SK-N-SH (cell line): ENCODE measurements at regions not wholly inside any gene's neighbourhood (a gene's known extent, or its start where the extent isn't known, plus 50 kb on each side); places are given as distances from the start of the nearest gene placed in this dataset.

Experiments used
- CTCF ChIA-PET: fragments of 300-600, 350-600 bp; formaldehyde crosslinking; extraction: SDS; loops from one replicate; lab custom pipeline; 2021; lab: Yijun Ruan, JAX
- POLR2A ChIA-PET: fragments of 350-600 bp; sonication (Branson Sonifier 250); formaldehyde crosslinking; extraction: SDS; loops from one replicate; lab custom pipeline; 2020; ENCODE audit warnings: antibody characterized with exemption, inconsistent platforms; lab: Yijun Ruan, JAX
- DNase-seq: peaks from one replicate; pipeline ENCODE4 v3.0.0; 2012
- H2AFZ ChIP-seq: fragments of 200-600 bp; sonication (generic); 2 replicates; pipeline ENCODE4 v1.8.1; 2016; ENCODE audit warnings: antibody characterized with exemption, mild to moderate bottlenecking, low read depth
- H3F3A ChIP-seq: fragments of 200-600 bp; sonication (generic); replicated peaks from 2 replicates; pipeline ENCODE3; 2016; ENCODE audit warnings: antibody characterized with exemption, mild to moderate bottlenecking; ENCODE audit not compliant: insufficient read depth
- H3K27ac ChIP-seq, 2 experiments: fragments of 200-500 bp in 1 of 2; fragments of 200-600 bp in 1 of 2; sonication (Bioruptor generic) in 1 of 2; sonication (generic), shearing (Covaris generic) in 1 of 2; 2 replicates each; pipeline versions ENCODE4 v1.5.1 to v1.6.1; 2014 to 2016; ENCODE audit warnings: low read depth in 2 of 2, inconsistent platforms in 1 of 2, low read length in 1 of 2, mild to moderate bottlenecking in 1 of 2, mixed read lengths in 1 of 2
- H3K27me3 ChIP-seq: fragments of 200-600 bp; sonication (generic), shearing (Covaris generic); 2 replicates; pipeline ENCODE4 v1.6.1; 2016; ENCODE audit warnings: mixed run types; ENCODE audit not compliant: insufficient read depth
- H3K36me3 ChIP-seq, 2 experiments: fragments of 200-500 bp in 1 of 2; fragments of 200-600 bp in 1 of 2; sonication (Bioruptor generic) in 1 of 2; sonication (generic) in 1 of 2; replicated peaks in 1 of 2; 2 replicates each; pipeline versions ENCODE3 to v1.5.1; 2014 to 2016; ENCODE audit warnings: low read length in 1 of 2, mild to moderate bottlenecking in 1 of 2; ENCODE audit not compliant: insufficient read depth in 2 of 2, control insufficient read depth in 1 of 2
- H3K4me1 ChIP-seq, 2 experiments: fragments of 200-500 bp in 1 of 2; fragments of 200-600 bp in 1 of 2; sonication (Bioruptor generic) in 1 of 2; sonication (generic), shearing (Covaris generic) in 1 of 2; 2 replicates each; pipeline versions ENCODE4 v1.5.1 to v1.6.1; 2014 to 2016; ENCODE audit warnings: low read depth in 1 of 2, low read length in 1 of 2, mixed run types in 1 of 2; ENCODE audit not compliant: insufficient read depth in 2 of 2, control insufficient read depth in 1 of 2
- H3K4me2 ChIP-seq: fragments of 200-600 bp; sonication (generic), shearing (Covaris generic); 2 replicates; pipeline ENCODE4 v1.6.1; 2017; ENCODE audit warnings: mixed run types
- H3K4me3 ChIP-seq, 2 experiments: fragments of 200-500 bp in 1 of 2; fragments of 200-600 bp in 1 of 2; sonication (Bioruptor generic) in 1 of 2; sonication (generic), shearing (Covaris generic) in 1 of 2; 2 replicates each; pipeline versions ENCODE4 v1.5.1 to v1.8.1; 2014 to 2016; ENCODE audit warnings: low read depth in 2 of 2, inconsistent platforms in 1 of 2, low read length in 1 of 2, mild to moderate bottlenecking in 1 of 2, mixed read lengths in 1 of 2, moderate library complexity in 1 of 2
- H3K79me2 ChIP-seq: fragments of 200-600 bp; sonication (generic); 2 replicates; pipeline ENCODE4 v1.8.1; 2017; ENCODE audit warnings: mild to moderate bottlenecking; ENCODE audit not compliant: insufficient read depth
- H3K9ac ChIP-seq: fragments of 200-600 bp; sonication (generic); 2 replicates; pipeline ENCODE4 v1.6.1; 2017; ENCODE audit warnings: mixed run types
- H3K9me2 ChIP-seq: fragments of 200-600 bp; sonication (generic); 2 replicates; pipeline ENCODE4 v1.6.1; 2017; ENCODE audit warnings: mixed run types
- H3K9me3 ChIP-seq: fragments of 200-600 bp; sonication (generic); 2 replicates; pipeline ENCODE4 v1.6.1; 2017; ENCODE audit warnings: mixed run types, mild to moderate bottlenecking, moderate library complexity
- H4K20me1 ChIP-seq: fragments of 200-600 bp; sonication (generic); 2 replicates; pipeline ENCODE4 v1.6.1; 2017; ENCODE audit warnings: mild to moderate bottlenecking, mixed run types; ENCODE audit not compliant: insufficient read depth
- EP300 ChIP-seq, 2 experiments: IDR thresholded peaks; 2 replicates each; pipeline versions ENCODE4 v1.4.0 to v1.6.1; 2012; ENCODE audit warnings: borderline replicate concordance in 1 of 2, low read depth in 1 of 2, low read length in 1 of 2
- FOXJ3 ChIP-seq: sonication (generic); formaldehyde crosslinking; IDR thresholded peaks from 2 replicates; pipeline ENCODE4 v1.5.1; 2020; ENCODE audit warnings: mild to moderate bottlenecking, missing genetic modification reagents
- GATA2 ChIP-seq: sonication (generic); formaldehyde crosslinking; IDR thresholded peaks from 2 replicates; pipeline ENCODE4 v1.5.0; 2020; ENCODE audit warnings: mild to moderate bottlenecking, missing genetic modification reagents
- JUND ChIP-seq: IDR thresholded peaks from 2 replicates; pipeline ENCODE4 v1.4.0; 2012
- MXI1 ChIP-seq: IDR thresholded peaks from 2 replicates; pipeline ENCODE4 v1.6.1; 2012; ENCODE audit warnings: mild to moderate bottlenecking, low read depth, low read length, improper control_type of control experiment
- POLR2AphosphoS5 ChIP-seq: IDR thresholded peaks from 2 replicates; pipeline ENCODE4 v1.6.1; 2012; ENCODE audit warnings: low read depth, low read length
- WGBS: methylation state at CpG from one replicate; pipeline ENCODE4 v1.1.6; 2017; ENCODE audit warnings: low lambda C conversion rate; 5-methylcytosine and 5-hydroxymethylcytosine counted together
- TF ChIP-seq, protein P1 (sequence below): fragments of 150-350 bp; IDR thresholded peaks from 2 replicates; pipeline ENCODE4 v1.6.1; 2017; ENCODE audit warnings: antibody characterized with exemption, low read length, low read depth, borderline replicate concordance
- TF ChIP-seq, protein P2 (sequence below): IDR thresholded peaks from 2 replicates; pipeline ENCODE4 v1.6.1; 2012; ENCODE audit warnings: mild to moderate bottlenecking, low read depth, low read length, moderate library complexity

DNA sequence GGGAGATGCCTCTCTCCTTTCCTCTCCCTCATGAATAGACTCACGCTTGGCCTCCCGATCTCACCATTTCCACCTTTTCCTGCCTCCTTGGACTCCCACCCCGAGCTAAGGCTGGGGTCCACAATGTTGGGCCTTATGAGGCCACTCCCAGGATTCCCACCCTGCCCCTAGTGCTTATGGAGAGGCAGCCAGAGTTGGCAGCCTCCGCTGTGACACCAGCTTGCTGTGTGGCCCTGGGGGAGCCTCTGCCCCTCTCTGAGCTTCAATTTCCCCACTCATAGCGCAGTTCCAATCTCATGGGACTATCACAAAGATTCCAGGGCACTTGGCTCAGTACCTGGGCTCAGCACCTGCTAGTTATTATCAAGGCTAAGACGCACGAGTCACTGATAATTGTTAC, 118.7 kb upstream of the WNT4 start:
- Histone ChIP-seq H3K9me3 (no peaks in the 10 kb centered on the region), H3K27me3 (peaks cover 7% of the 10 kb centered on the region; the same call in 1 of the 2 replicates), H3K36me3 (no peaks in the 10 kb centered on the region), H3K4me2 (no peak overlapping the region), H3K4me1 (peaks cover 0 to 27% of the 10 kb centered on the region in 2 experiments; a peak in 1 of 4 replicates), H3K9me2 (no peaks in the 10 kb centered on the region), H3K79me2 (no peaks in the 10 kb centered on the region), H3F3A (no peaks in the 10 kb centered on the region), H2AFZ (no peak overlapping the region), H4K20me1 (no peaks in the 10 kb centered on the region), H3K27ac (no peak overlapping the region), H3K4me3 (no peak overlapping the region), H3K9ac (no peak overlapping the region)
- POLR2A ChIA-PET: interaction anchor here (1.0 kb wide), 1 partner anchor 120 kb away, joined by 3 read pairs; no protein-coding TSS in a partner anchor
- CTCF ChIA-PET: interaction anchor here (0.9 to 7.7 kb wide), 5 partner anchors 8 to 155 kb away, joined by 3 to 78 read pairs (median 5); no protein-coding TSS in a partner anchor
- DNase-seq: no peak
- WGBS: 64% methylated on average over 7 of the region's 7 CpGs
- no peak for TF ChIP-seq MXI1
- TF ChIP-seq, protein P1, sequence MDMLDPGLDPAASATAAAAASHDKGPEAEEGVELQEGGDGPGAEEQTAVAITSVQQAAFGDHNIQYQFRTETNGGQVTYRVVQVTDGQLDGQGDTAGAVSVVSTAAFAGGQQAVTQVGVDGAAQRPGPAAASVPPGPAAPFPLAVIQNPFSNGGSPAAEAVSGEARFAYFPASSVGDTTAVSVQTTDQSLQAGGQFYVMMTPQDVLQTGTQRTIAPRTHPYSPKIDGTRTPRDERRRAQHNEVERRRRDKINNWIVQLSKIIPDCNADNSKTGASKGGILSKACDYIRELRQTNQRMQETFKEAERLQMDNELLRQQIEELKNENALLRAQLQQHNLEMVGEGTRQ: no peak

DNA sequence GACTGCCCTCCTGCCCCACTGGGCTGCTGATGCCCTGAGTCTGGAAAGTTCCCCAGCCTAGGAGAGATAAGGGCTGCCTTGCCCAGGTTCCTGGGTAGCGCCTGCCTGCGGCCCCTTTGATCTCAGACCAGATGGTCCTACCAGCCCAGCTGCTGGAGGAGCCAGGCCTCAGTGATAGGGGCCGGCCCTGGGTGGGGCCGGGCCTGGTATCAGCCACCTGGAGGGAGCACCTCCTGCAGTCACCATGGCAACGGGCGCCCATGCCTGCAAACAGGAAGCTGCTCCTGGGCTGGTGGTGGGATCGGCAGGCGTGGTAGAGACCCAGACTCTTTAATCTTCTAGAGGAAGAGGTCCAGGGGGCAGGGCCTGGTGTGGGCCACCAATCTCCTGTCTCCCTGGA, 119.7 kb upstream of the WNT4 start:
- DNase-seq: peak; percentile 87
- Histone ChIP-seq H3K9me2 (no peaks in the 10 kb centered on the region), H3K27me3 (peaks cover 7% of the 10 kb centered on the region; the same call in 1 of the 2 replicates), H3K36me3 (no peaks in the 10 kb centered on the region), H3F3A (no peaks in the 10 kb centered on the region), H3K9ac (no peak overlapping the region), H2AFZ (no peak overlapping the region), H3K9me3 (no peaks in the 10 kb centered on the region), H3K79me2 (no peaks in the 10 kb centered on the region), H3K27ac (peak overlapping the region in 1 of 2 experiments; percentile 70; a peak in 2 of 4 replicates), H3K4me1 (peaks cover 0 to 27% of the 10 kb centered on the region in 2 experiments; a peak in 1 of 4 replicates), H4K20me1 (no peaks in the 10 kb centered on the region), H3K4me2 (no peak overlapping the region), H3K4me3 (no peak overlapping the region)
- ChIA-PET CTCF (interaction anchor here (1.8 to 7.7 kb wide), 3 partner anchors 9 to 154 kb away, joined by 5 to 78 read pairs (median 6); no protein-coding TSS in a partner anchor), POLR2A (interaction anchor here (0.6 to 1.0 kb wide), 2 partner anchors 88 to 121 kb away, joined by 3 read pairs; no protein-coding TSS in a partner anchor)
- WGBS: 38% methylated on average over 6 of the region's 8 CpGs
- 0 out of 2 replicates have a peak, but pooled peaks have one; percentile 32 for TF ChIP-seq FOXJ3 (CRISPR knock-in tag)
- TF ChIP-seq, protein P2, sequence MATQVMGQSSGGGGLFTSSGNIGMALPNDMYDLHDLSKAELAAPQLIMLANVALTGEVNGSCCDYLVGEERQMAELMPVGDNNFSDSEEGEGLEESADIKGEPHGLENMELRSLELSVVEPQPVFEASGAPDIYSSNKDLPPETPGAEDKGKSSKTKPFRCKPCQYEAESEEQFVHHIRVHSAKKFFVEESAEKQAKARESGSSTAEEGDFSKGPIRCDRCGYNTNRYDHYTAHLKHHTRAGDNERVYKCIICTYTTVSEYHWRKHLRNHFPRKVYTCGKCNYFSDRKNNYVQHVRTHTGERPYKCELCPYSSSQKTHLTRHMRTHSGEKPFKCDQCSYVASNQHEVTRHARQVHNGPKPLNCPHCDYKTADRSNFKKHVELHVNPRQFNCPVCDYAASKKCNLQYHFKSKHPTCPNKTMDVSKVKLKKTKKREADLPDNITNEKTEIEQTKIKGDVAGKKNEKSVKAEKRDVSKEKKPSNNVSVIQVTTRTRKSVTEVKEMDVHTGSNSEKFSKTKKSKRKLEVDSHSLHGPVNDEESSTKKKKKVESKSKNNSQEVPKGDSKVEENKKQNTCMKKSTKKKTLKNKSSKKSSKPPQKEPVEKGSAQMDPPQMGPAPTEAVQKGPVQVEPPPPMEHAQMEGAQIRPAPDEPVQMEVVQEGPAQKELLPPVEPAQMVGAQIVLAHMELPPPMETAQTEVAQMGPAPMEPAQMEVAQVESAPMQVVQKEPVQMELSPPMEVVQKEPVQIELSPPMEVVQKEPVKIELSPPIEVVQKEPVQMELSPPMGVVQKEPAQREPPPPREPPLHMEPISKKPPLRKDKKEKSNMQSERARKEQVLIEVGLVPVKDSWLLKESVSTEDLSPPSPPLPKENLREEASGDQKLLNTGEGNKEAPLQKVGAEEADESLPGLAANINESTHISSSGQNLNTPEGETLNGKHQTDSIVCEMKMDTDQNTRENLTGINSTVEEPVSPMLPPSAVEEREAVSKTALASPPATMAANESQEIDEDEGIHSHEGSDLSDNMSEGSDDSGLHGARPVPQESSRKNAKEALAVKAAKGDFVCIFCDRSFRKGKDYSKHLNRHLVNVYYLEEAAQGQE: no peak
- no peak for TF ChIP-seq JUND
- no peak for TF ChIP-seq POLR2AphosphoS5
- TF ChIP-seq MXI1: no peak
- TF ChIP-seq EP300 (IDR thresholded peaks at IDR 0.05; ENCODE audit: borderline replicate concordance in 1 of 2, low read depth in 1 of 2, low read length in 1 of 2): peak in 1 of 2 experiments; percentile 57; a peak in 1 of 4 replicates
- peak; percentile 94 for TF ChIP-seq GATA2 (CRISPR knock-in tag)
